HUES6 (cell line): ENCODE measurements at regions not wholly inside any gene's neighbourhood (a gene's known extent, or its start where the extent isn't known, plus 50 kb on each side); places are given as distances from the start of the nearest gene placed in this dataset.

ENCODE experiments used
- H3K27ac ChIP-seq: 2 replicates; pipeline ENCODE4 v1.7.0; 2013; ENCODE audit warnings: low read depth, mild to moderate bottlenecking, low read length, inconsistent platforms
- H3K27me3 ChIP-seq: 2 replicates; pipeline ENCODE4 v1.6.1; 2013; ENCODE audit warnings: low read length; ENCODE audit not compliant: control insufficient read depth, insufficient read depth
- H3K36me3 ChIP-seq: 2 replicates; pipeline ENCODE4 v1.6.1; 2013; ENCODE audit warnings: low read length; ENCODE audit not compliant: control insufficient read depth, insufficient read depth
- H3K4me1 ChIP-seq: 2 replicates; pipeline ENCODE4 v1.6.1; 2013; ENCODE audit warnings: low read length; ENCODE audit not compliant: control insufficient read depth, insufficient read depth
- H3K4me3 ChIP-seq: 2 replicates; pipeline ENCODE4 v1.5.1; 2013; ENCODE audit warnings: low read depth, low read length
- H3K9ac ChIP-seq: one replicate; pipeline ENCODE4 v1.6.1; 2013; ENCODE audit warnings: mild to moderate bottlenecking, low read length
- H3K9me3 ChIP-seq: 2 replicates; pipeline ENCODE4 v1.6.1; 2013; ENCODE audit warnings: low read depth, low read length; ENCODE audit not compliant: control insufficient read depth, insufficient read depth

GRCh38 chr2:120658042-120658769 lies 77.5 kb upstream of the GLI2 start:
- Histone ChIP-seq H3K27me3 (peaks cover 62% of the 10 kb centered on the region), H3K27ac (no peak overlapping the region), H3K36me3 (no peaks in the 10 kb centered on the region), H3K9me3 (no peaks in the 10 kb centered on the region), H3K9ac (no peak overlapping the region), H3K4me3 (no peak overlapping the region), H3K4me1 (peaks cover 12% of the 10 kb centered on the region)

GRCh38 chr2:120658770-120659158 lies 76.9 kb upstream of the GLI2 start:
- H3K27ac ChIP-seq, result no peak overlapping the region
- H3K9me3 ChIP-seq, result peaks cover 3% of the 10 kb centered on the region; the same call in 1 of the 2 replicates
- no peak overlapping the region for H3K4me3 ChIP-seq
- H3K9ac ChIP-seq, result no peak overlapping the region
- no peaks in the 10 kb centered on the region for H3K36me3 ChIP-seq
- H3K4me1 ChIP-seq, result peaks cover 12% of the 10 kb centered on the region
- peaks cover 56% of the 10 kb centered on the region for H3K27me3 ChIP-seq

- no peaks in the 10 kb centered on the region for H3K36me3 ChIP-seq
- H3K27ac ChIP-seq, result no peak overlapping the region
- peaks cover 3% of the 10 kb centered on the region; the same call in 1 of the 2 replicates for H3K9me3 ChIP-seq
- no peak overlapping the region for H3K4me3 ChIP-seq
- H3K4me1 ChIP-seq, result peaks cover 12% of the 10 kb centered on the region
- peaks cover 51% of the 10 kb centered on the region for H3K27me3 ChIP-seq
- no peak overlapping the region for H3K9ac ChIP-seq
Observed at GRCh38 chr2:120659275-120659977, 76.2 kb upstream of the GLI2 start.

- peaks cover 10% of the 10 kb centered on the region for H3K9me3 ChIP-seq
- H3K4me1 ChIP-seq, result peaks cover 12% of the 10 kb centered on the region
- no peak overlapping the region for H3K9ac ChIP-seq
- peaks cover 46% of the 10 kb centered on the region for H3K27me3 ChIP-seq
- H3K4me3 ChIP-seq, result no peak overlapping the region
- H3K27ac ChIP-seq, result no peak overlapping the region
- H3K36me3 ChIP-seq, result no peaks in the 10 kb centered on the region
Observed at GRCh38 chr2:120660056-120660694, 75.5 kb upstream of the GLI2 start.

GRCh38 chr2:120660771-120661459 lies 74.8 kb upstream of the GLI2 start:
- peaks cover 12% of the 10 kb centered on the region for H3K4me1 ChIP-seq
- H3K36me3 ChIP-seq, result no peaks in the 10 kb centered on the region
- H3K4me3 ChIP-seq, result no peak overlapping the region; the same call in 1 of the 2 replicates
- no peak overlapping the region for H3K9ac ChIP-seq
- peaks cover 15% of the 10 kb centered on the region for H3K9me3 ChIP-seq
- peaks cover 39% of the 10 kb centered on the region for H3K27me3 ChIP-seq
- H3K27ac ChIP-seq, result no peak overlapping the region

GRCh38 chr2:120661551-120661950 lies 74.1 kb upstream of the GLI2 start:
- Histone ChIP-seq H3K4me3 (no peak overlapping the region), H3K27me3 (peaks cover 35% of the 10 kb centered on the region), H3K9me3 (peaks cover 21% of the 10 kb centered on the region), H3K4me1 (peaks cover 12% of the 10 kb centered on the region), H3K9ac (no peak overlapping the region), H3K36me3 (no peaks in the 10 kb centered on the region), H3K27ac (no peak overlapping the region)

GRCh38 chr2:120662046-120662445 lies 73.6 kb upstream of the GLI2 start:
- peaks cover 35% of the 10 kb centered on the region for H3K27me3 ChIP-seq

GRCh38 chr2:120662746-120663145 lies 72.9 kb upstream of the GLI2 start:
- Histone ChIP-seq H3K4me1 (peaks cover 12% of the 10 kb centered on the region), H3K36me3 (no peaks in the 10 kb centered on the region), H3K4me3 (no peak overlapping the region), H3K9me3 (peaks cover 27% of the 10 kb centered on the region), H3K9ac (no peak overlapping the region), H3K27ac (no peak overlapping the region), H3K27me3 (peaks cover 36% of the 10 kb centered on the region)

More at GRCh38 chr2:120662046-120662445, 73.6 kb upstream of the GLI2 start:
- peaks cover 12% of the 10 kb centered on the region for H3K4me1 ChIP-seq
- H3K9me3 ChIP-seq, result peaks cover 24% of the 10 kb centered on the region
- H3K9ac ChIP-seq, result no peak overlapping the region
- no peak overlapping the region for H3K4me3 ChIP-seq
- H3K36me3 ChIP-seq, result no peaks in the 10 kb centered on the region
- no peak overlapping the region for H3K27ac ChIP-seq

GRCh38 chr2:120666433-120666832 lies 69.2 kb upstream of the GLI2 start:
- Histone ChIP-seq H3K36me3 (no peaks in the 10 kb centered on the region), H3K9ac (no peak overlapping the region), H3K27ac (no peak overlapping the region), H3K4me1 (peaks cover under 1% of the 10 kb centered on the region; the same call in 1 of the 2 replicates), H3K27me3 (peaks cover 47% of the 10 kb centered on the region), H3K4me3 (no peak overlapping the region), H3K9me3 (peaks cover 29% of the 10 kb centered on the region)

GRCh38 chr2:120667981-120668380 lies 67.7 kb upstream of the GLI2 start:
- H3K4me1 ChIP-seq, result no peaks in the 10 kb centered on the region
- no peak overlapping the region for H3K27ac ChIP-seq
- H3K4me3 ChIP-seq, result no peak overlapping the region
- no peaks in the 10 kb centered on the region for H3K36me3 ChIP-seq
- H3K9me3 ChIP-seq, result peaks cover 29% of the 10 kb centered on the region
- no peak overlapping the region for H3K9ac ChIP-seq
- peaks cover 39% of the 10 kb centered on the region for H3K27me3 ChIP-seq
